ENCODE measurements at regions not wholly inside any gene's neighbourhood (a gene's known extent, or its start where the extent isn't known, plus 50 kb on each side); places are given as distances from the start of the nearest gene placed in this dataset.
A peak's percentile ranks its signal among the peaks of the same experiment; 100 is the strongest.
"Not testable (repeated sequence)": the region's sequence is repeated elsewhere in the genome, so short reads cannot be mapped to it uniquely, and the experiment has no call there.

- not testable (repeated sequence) for DNase-seq (ENCODE audit: low read depth)
Measured at GRCh38 chr9:6104406-6104805, 89.0 kb upstream of the RANBP6 start.

GRCh38 chr9:6103911-6104310, 88.5 kb upstream of the RANBP6 start:
- DNase-seq (ENCODE audit: low read depth) = peak; percentile 49

GRCh38 chr9:6102336-6102987, 87.0 kb upstream of the RANBP6 start:
- peak; percentile 98 for DNase-seq (ENCODE audit: low read depth)

GRCh38 chr9:6101725-6102124, 86.3 kb upstream of the RANBP6 start:
- not testable (repeated sequence) for DNase-seq (ENCODE audit: low read depth)

- DNase-seq (ENCODE audit: low read depth) = not testable (repeated sequence)
Measured at GRCh38 chr9:6099346-6099745, 83.9 kb upstream of the RANBP6 start.

- peak; percentile 46 for DNase-seq (ENCODE audit: low read depth)
Measured at GRCh38 chr9:6098431-6098830, 83.0 kb upstream of the RANBP6 start.

- DNase-seq (ENCODE audit: low read depth) = peak; percentile 96
Measured at GRCh38 chr9:6096821-6097220, 81.4 kb upstream of the RANBP6 start.

GRCh38 chr9:6090277-6091210, 75.1 kb upstream of the RANBP6 start:
- DNase-seq (ENCODE audit: low read depth) = peak; percentile 44

- no peak for DNase-seq (ENCODE audit: low read depth)
Measured at GRCh38 chr9:6089300-6089699, 73.9 kb upstream of the RANBP6 start.

- peak; percentile 80 for DNase-seq (ENCODE audit: low read depth)
Measured at GRCh38 chr9:6086006-6086655, 70.7 kb upstream of the RANBP6 start.

GRCh38 chr9:6080154-6080716, 64.8 kb upstream of the RANBP6 start:
- DNase-seq (ENCODE audit: low read depth) = peak; percentile 94

- no peak for DNase-seq (ENCODE audit: low read depth)
Measured at GRCh38 chr9:6079386-6079785, 64.0 kb upstream of the RANBP6 start.

- no peak for DNase-seq (ENCODE audit: low read depth)
Measured at GRCh38 chr9:6078382-6079105, 63.1 kb upstream of the RANBP6 start.

- DNase-seq (ENCODE audit: low read depth) = no peak
Measured at GRCh38 chr9:6076851-6077250, 61.4 kb upstream of the RANBP6 start.

- DNase-seq (ENCODE audit: low read depth) = no peak
Measured at GRCh38 chr9:6073731-6074130, 58.3 kb upstream of the RANBP6 start.

GRCh38 chr9:6072865-6073264, 57.4 kb upstream of the RANBP6 start:
- no peak for DNase-seq (ENCODE audit: low read depth)

- no peak for DNase-seq (ENCODE audit: low read depth)
Measured at GRCh38 chr9:6072453-6072852, 57.0 kb upstream of the RANBP6 start.

GRCh38 chr9:6068983-6069382, 53.6 kb upstream of the RANBP6 start:
- DNase-seq (ENCODE audit: low read depth) = peak; percentile 25

GRCh38 chr9:6067426-6067825, 52.0 kb upstream of the RANBP6 start:
- no peak for DNase-seq (ENCODE audit: low read depth)
